ENCODE measurements at regions not wholly inside any gene's neighbourhood (a gene's known extent, or its start where the extent isn't known, plus 50 kb on each side); places are given as distances from the start of the nearest gene placed in this dataset.

- Histone ChIP-seq H3K36me3 (ENCODE audit: control insufficient read depth in 1 of 2, insufficient read depth in 2 of 2, low read length in 2 of 2) (no peaks in the 10 kb centered on the region), H3K9me3 (ENCODE audit: control insufficient read depth in 1 of 2, low read length in 2 of 2) (no peaks in the 10 kb centered on the region), H3K4me3 (ENCODE audit: low read depth in 1 of 2, low read length in 2 of 2) (no peak overlapping the region), H3K27me3 (ENCODE audit: low read depth, low read length) (no peaks in the 10 kb centered on the region), H3K4me1 (ENCODE audit: control insufficient read depth in 1 of 2, insufficient read depth in 2 of 2, low read length in 2 of 2) (peaks cover 9 to 12% of the 10 kb centered on the region in 2 donors), H3K27ac (ENCODE audit: low read length) (no peak overlapping the region)
Measured at GRCh38 chr12:124631681-124632256, 64.4 kb upstream of the NCOR2 start.

GRCh38 chr12:124630791-124631313, 63.4 kb upstream of the NCOR2 start:
- H3K27me3 ChIP-seq (ENCODE audit: low read depth, low read length) = no peaks in the 10 kb centered on the region
- H3K4me3 ChIP-seq (ENCODE audit: low read depth in 1 of 2, low read length in 2 of 2) = no peak overlapping the region
- H3K27ac ChIP-seq (ENCODE audit: low read length) = no peak overlapping the region
- no peaks in the 10 kb centered on the region for H3K36me3 ChIP-seq (ENCODE audit: control insufficient read depth in 1 of 2, insufficient read depth in 2 of 2, low read length in 2 of 2)
- H3K4me1 ChIP-seq (ENCODE audit: control insufficient read depth in 1 of 2, insufficient read depth in 2 of 2, low read length in 2 of 2) = peaks cover 13 to 14% of the 10 kb centered on the region in 2 donors
- H3K9me3 ChIP-seq (ENCODE audit: control insufficient read depth in 1 of 2, low read length in 2 of 2) = no peaks in the 10 kb centered on the region

- no peaks in the 10 kb centered on the region for H3K36me3 ChIP-seq (ENCODE audit: control insufficient read depth in 1 of 2, insufficient read depth in 2 of 2, low read length in 2 of 2)
- no peak overlapping the region for H3K4me3 ChIP-seq (ENCODE audit: low read depth in 1 of 2, low read length in 2 of 2)
- no peaks in the 10 kb centered on the region for H3K9me3 ChIP-seq (ENCODE audit: control insufficient read depth in 1 of 2, low read length in 2 of 2)
- H3K4me1 ChIP-seq (ENCODE audit: control insufficient read depth in 1 of 2, insufficient read depth in 2 of 2, low read length in 2 of 2) = peaks cover 13 to 16% of the 10 kb centered on the region in 2 donors
- H3K27ac ChIP-seq (ENCODE audit: low read length) = no peak overlapping the region
- no peaks in the 10 kb centered on the region for H3K27me3 ChIP-seq (ENCODE audit: low read depth, low read length)
Measured at GRCh38 chr12:124629789-124630480, 62.5 kb upstream of the NCOR2 start.

- Histone ChIP-seq H3K27ac (ENCODE audit: low read length) (no peak overlapping the region), H3K4me1 (ENCODE audit: control insufficient read depth in 1 of 2, insufficient read depth in 2 of 2, low read length in 2 of 2) (peaks cover 13 to 16% of the 10 kb centered on the region in 2 donors), H3K9me3 (ENCODE audit: control insufficient read depth in 1 of 2, low read length in 2 of 2) (no peaks in the 10 kb centered on the region), H3K4me3 (ENCODE audit: low read depth in 1 of 2, low read length in 2 of 2) (no peak overlapping the region), H3K27me3 (ENCODE audit: low read depth, low read length) (no peaks in the 10 kb centered on the region), H3K36me3 (ENCODE audit: control insufficient read depth in 1 of 2, insufficient read depth in 2 of 2, low read length in 2 of 2) (no peaks in the 10 kb centered on the region)
Measured at GRCh38 chr12:124629117-124629516, 61.7 kb upstream of the NCOR2 start.

- H3K9me3 ChIP-seq (ENCODE audit: control insufficient read depth in 1 of 2, low read length in 2 of 2) = no peaks in the 10 kb centered on the region
- no peak overlapping the region for H3K27ac ChIP-seq (ENCODE audit: low read length)
- H3K36me3 ChIP-seq (ENCODE audit: control insufficient read depth in 1 of 2, insufficient read depth in 2 of 2, low read length in 2 of 2) = no peaks in the 10 kb centered on the region
- no peaks in the 10 kb centered on the region for H3K27me3 ChIP-seq (ENCODE audit: low read depth, low read length)
- no peak overlapping the region for H3K4me3 ChIP-seq (ENCODE audit: low read depth in 1 of 2, low read length in 2 of 2)
- H3K4me1 ChIP-seq (ENCODE audit: control insufficient read depth in 1 of 2, insufficient read depth in 2 of 2, low read length in 2 of 2) = peaks cover 10 to 13% of the 10 kb centered on the region in 2 donors
Measured at GRCh38 chr12:124627956-124628355, 60.5 kb upstream of the NCOR2 start.

GRCh38 chr12:124626971-124627411, 59.6 kb upstream of the NCOR2 start:
- H3K27ac ChIP-seq (ENCODE audit: low read length) = no peak overlapping the region
- no peak overlapping the region for H3K4me3 ChIP-seq (ENCODE audit: low read depth in 1 of 2, low read length in 2 of 2)
- no peaks in the 10 kb centered on the region for H3K9me3 ChIP-seq (ENCODE audit: control insufficient read depth in 1 of 2, low read length in 2 of 2)
- H3K36me3 ChIP-seq (ENCODE audit: control insufficient read depth in 1 of 2, insufficient read depth in 2 of 2, low read length in 2 of 2) = no peaks in the 10 kb centered on the region
- H3K4me1 ChIP-seq (ENCODE audit: control insufficient read depth in 1 of 2, insufficient read depth in 2 of 2, low read length in 2 of 2) = peaks cover 10 to 13% of the 10 kb centered on the region in 2 donors
- no peaks in the 10 kb centered on the region for H3K27me3 ChIP-seq (ENCODE audit: low read depth, low read length)

GRCh38 chr12:124625867-124626675, 58.7 kb upstream of the NCOR2 start:
- no peaks in the 10 kb centered on the region for H3K9me3 ChIP-seq (ENCODE audit: control insufficient read depth in 1 of 2, low read length in 2 of 2)
- H3K4me3 ChIP-seq (ENCODE audit: low read depth in 1 of 2, low read length in 2 of 2) = no peak overlapping the region
- H3K27ac ChIP-seq (ENCODE audit: low read length) = peak overlapping the region; percentile 84

GRCh38 chr12:124624823-124625222, 57.4 kb upstream of the NCOR2 start:
- H3K27ac ChIP-seq (ENCODE audit: low read length) = no peak overlapping the region
- H3K4me1 ChIP-seq (ENCODE audit: control insufficient read depth in 1 of 2, insufficient read depth in 2 of 2, low read length in 2 of 2) = peaks cover 10 to 25% of the 10 kb centered on the region in 2 donors
- H3K9me3 ChIP-seq (ENCODE audit: control insufficient read depth in 1 of 2, low read length in 2 of 2) = no peaks in the 10 kb centered on the region
- H3K4me3 ChIP-seq (ENCODE audit: low read depth in 1 of 2, low read length in 2 of 2) = no peak overlapping the region
- no peaks in the 10 kb centered on the region for H3K27me3 ChIP-seq (ENCODE audit: low read depth, low read length)
- H3K36me3 ChIP-seq (ENCODE audit: control insufficient read depth in 1 of 2, insufficient read depth in 2 of 2, low read length in 2 of 2) = no peaks in the 10 kb centered on the region

More at GRCh38 chr12:124625867-124626675, 58.7 kb upstream of the NCOR2 start:
- Histone ChIP-seq H3K4me1 (ENCODE audit: control insufficient read depth in 1 of 2, insufficient read depth in 2 of 2, low read length in 2 of 2) (peaks cover 10 to 14% of the 10 kb centered on the region in 2 donors), H3K27me3 (ENCODE audit: low read depth, low read length) (no peaks in the 10 kb centered on the region), H3K36me3 (ENCODE audit: control insufficient read depth in 1 of 2, insufficient read depth in 2 of 2, low read length in 2 of 2) (no peaks in the 10 kb centered on the region)

- Histone ChIP-seq H3K27me3 (ENCODE audit: low read depth, low read length) (no peaks in the 10 kb centered on the region), H3K36me3 (ENCODE audit: control insufficient read depth in 1 of 2, insufficient read depth in 2 of 2, low read length in 2 of 2) (no peaks in the 10 kb centered on the region), H3K9me3 (ENCODE audit: control insufficient read depth in 1 of 2, low read length in 2 of 2) (no peaks in the 10 kb centered on the region), H3K4me1 (ENCODE audit: control insufficient read depth in 1 of 2, insufficient read depth in 2 of 2, low read length in 2 of 2) (peaks cover 10 to 25% of the 10 kb centered on the region in 2 donors), H3K4me3 (ENCODE audit: low read depth in 1 of 2, low read length in 2 of 2) (no peak overlapping the region), H3K27ac (ENCODE audit: low read length) (no peak overlapping the region)
Measured at GRCh38 chr12:124623344-124624035, 56.1 kb upstream of the NCOR2 start.

GRCh38 chr12:124622764-124623163, 55.4 kb upstream of the NCOR2 start:
- peaks cover 10 to 25% of the 10 kb centered on the region in 2 donors for H3K4me1 ChIP-seq (ENCODE audit: control insufficient read depth in 1 of 2, insufficient read depth in 2 of 2, low read length in 2 of 2)
- H3K27ac ChIP-seq (ENCODE audit: low read length) = no peak overlapping the region
- H3K27me3 ChIP-seq (ENCODE audit: low read depth, low read length) = no peaks in the 10 kb centered on the region

GRCh38 chr12:124622331-124622730, 54.9 kb upstream of the NCOR2 start:
- Histone ChIP-seq H3K4me3 (ENCODE audit: low read depth in 1 of 2, low read length in 2 of 2) (no peak overlapping the region), H3K27ac (ENCODE audit: low read length) (no peak overlapping the region), H3K4me1 (ENCODE audit: control insufficient read depth in 1 of 2, insufficient read depth in 2 of 2, low read length in 2 of 2) (peaks cover 10 to 25% of the 10 kb centered on the region in 2 donors), H3K36me3 (ENCODE audit: control insufficient read depth in 1 of 2, insufficient read depth in 2 of 2, low read length in 2 of 2) (no peaks in the 10 kb centered on the region), H3K27me3 (ENCODE audit: low read depth, low read length) (no peaks in the 10 kb centered on the region), H3K9me3 (ENCODE audit: control insufficient read depth in 1 of 2, low read length in 2 of 2) (no peaks in the 10 kb centered on the region)

More at GRCh38 chr12:124622764-124623163, 55.4 kb upstream of the NCOR2 start:
- Histone ChIP-seq H3K9me3 (ENCODE audit: control insufficient read depth in 1 of 2, low read length in 2 of 2) (no peaks in the 10 kb centered on the region), H3K4me3 (ENCODE audit: low read depth in 1 of 2, low read length in 2 of 2) (no peak overlapping the region), H3K36me3 (ENCODE audit: control insufficient read depth in 1 of 2, insufficient read depth in 2 of 2, low read length in 2 of 2) (no peaks in the 10 kb centered on the region)
